BE2C (cell line): ENCODE measurements at regions not wholly inside any gene's neighbourhood (a gene's known extent, or its start where the extent isn't known, plus 50 kb on each side); places are given as distances from the start of the nearest gene placed in this dataset.

Experiments used
- DNase-seq: peaks from one replicate; pipeline ENCODE4 v3.0.0-alpha.2; 2020
- H3K27me3 ChIP-seq: fragments of 250-450 bp; sonication (Bioruptor Pico); 2 replicates; pipeline ENCODE4 v1.5.1; 2020; ENCODE audit warnings: mild to moderate bottlenecking
- H3K36me3 ChIP-seq: fragments of 250-450 bp; sonication (Bioruptor Pico); 2 replicates; pipeline ENCODE4 v1.5.1; 2020; ENCODE audit warnings: mild to moderate bottlenecking
- H3K4me1 ChIP-seq: fragments of 250-450 bp; sonication (Bioruptor Pico); 2 replicates; pipeline ENCODE4 v1.5.1; 2020
- H3K4me3 ChIP-seq: 2 replicates; pipeline ENCODE4 v1.5.1; 2011; ENCODE audit warnings: low read depth, low read length
- H3K9me3 ChIP-seq: fragments of 250-450 bp; sonication (Bioruptor Pico); 2 replicates; pipeline ENCODE4 v1.5.1; 2020
- TF ChIP-seq, protein P1 (sequence below): IDR thresholded peaks from 2 replicates; pipeline ENCODE4 v1.5.1; 2012; ENCODE audit warnings: mild to moderate bottlenecking, low read depth, low read length

DNA sequence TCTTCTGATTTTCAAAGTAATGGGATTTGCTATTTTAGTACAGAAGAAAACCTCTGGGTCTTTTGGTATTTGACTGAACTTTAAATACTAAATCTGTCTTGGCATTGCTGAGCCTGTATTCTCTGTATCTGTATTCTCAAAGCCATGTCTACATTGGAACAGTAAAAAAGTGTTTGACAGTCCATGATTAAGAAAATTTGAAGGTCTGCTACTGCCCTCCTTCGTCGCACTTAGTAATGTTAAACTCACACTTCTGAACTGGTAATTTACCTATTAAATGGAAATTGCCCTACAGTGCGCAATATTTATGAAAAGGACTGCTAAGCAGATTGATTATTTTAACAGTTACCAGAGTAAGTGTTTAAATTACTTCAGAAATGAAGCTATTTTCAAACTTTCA, 165.7 kb upstream of the SMC2 start:
- Histone ChIP-seq H3K4me3 (no peak overlapping the region), H3K4me1 (no peaks in the 10 kb centered on the region), H3K9me3 (no peaks in the 10 kb centered on the region), H3K36me3 (no peaks in the 10 kb centered on the region), H3K27me3 (no peaks in the 10 kb centered on the region)
- DNase-seq: no peak
- TF ChIP-seq, protein P1, sequence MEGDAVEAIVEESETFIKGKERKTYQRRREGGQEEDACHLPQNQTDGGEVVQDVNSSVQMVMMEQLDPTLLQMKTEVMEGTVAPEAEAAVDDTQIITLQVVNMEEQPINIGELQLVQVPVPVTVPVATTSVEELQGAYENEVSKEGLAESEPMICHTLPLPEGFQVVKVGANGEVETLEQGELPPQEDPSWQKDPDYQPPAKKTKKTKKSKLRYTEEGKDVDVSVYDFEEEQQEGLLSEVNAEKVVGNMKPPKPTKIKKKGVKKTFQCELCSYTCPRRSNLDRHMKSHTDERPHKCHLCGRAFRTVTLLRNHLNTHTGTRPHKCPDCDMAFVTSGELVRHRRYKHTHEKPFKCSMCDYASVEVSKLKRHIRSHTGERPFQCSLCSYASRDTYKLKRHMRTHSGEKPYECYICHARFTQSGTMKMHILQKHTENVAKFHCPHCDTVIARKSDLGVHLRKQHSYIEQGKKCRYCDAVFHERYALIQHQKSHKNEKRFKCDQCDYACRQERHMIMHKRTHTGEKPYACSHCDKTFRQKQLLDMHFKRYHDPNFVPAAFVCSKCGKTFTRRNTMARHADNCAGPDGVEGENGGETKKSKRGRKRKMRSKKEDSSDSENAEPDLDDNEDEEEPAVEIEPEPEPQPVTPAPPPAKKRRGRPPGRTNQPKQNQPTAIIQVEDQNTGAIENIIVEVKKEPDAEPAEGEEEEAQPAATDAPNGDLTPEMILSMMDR: no peak

- H3K4me3 ChIP-seq: no peak overlapping the region
- no peak for DNase-seq
- TF ChIP-seq, protein P1: no peak
- H3K4me1 ChIP-seq: no peaks in the 10 kb centered on the region
- H3K9me3 ChIP-seq: no peaks in the 10 kb centered on the region
- H3K36me3 ChIP-seq: no peaks in the 10 kb centered on the region
- no peaks in the 10 kb centered on the region for H3K27me3 ChIP-seq
These were observed 153.0 kb upstream of the SMC2 start for GRCh38 chr9:103941104-103941503.

DNA sequence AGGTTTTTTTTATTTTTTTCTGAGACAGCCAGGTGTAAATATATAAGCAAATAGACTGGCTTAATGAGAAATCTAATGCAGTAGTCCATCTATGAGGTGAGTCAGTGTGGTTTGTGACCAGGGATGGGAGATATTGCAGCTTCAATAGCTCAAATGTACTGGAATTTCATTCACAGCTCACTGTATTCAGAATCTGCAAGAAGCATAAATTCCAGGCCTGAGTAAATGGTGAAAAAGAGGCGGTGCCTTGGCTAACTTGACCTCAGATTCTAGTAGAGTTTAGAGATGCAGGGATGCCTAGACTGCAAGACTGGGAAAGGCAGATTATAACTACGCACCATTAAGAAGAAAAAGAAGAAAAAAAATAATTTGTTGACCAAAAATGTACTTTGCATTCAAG, 151.9 kb upstream of the SMC2 start:
- Histone ChIP-seq H3K4me1 (no peaks in the 10 kb centered on the region), H3K4me3 (no peak overlapping the region), H3K9me3 (no peaks in the 10 kb centered on the region; the same call in 1 of the 2 replicates), H3K36me3 (no peaks in the 10 kb centered on the region), H3K27me3 (no peaks in the 10 kb centered on the region)
- TF ChIP-seq, protein P1: no peak
- DNase-seq: no peak

DNA sequence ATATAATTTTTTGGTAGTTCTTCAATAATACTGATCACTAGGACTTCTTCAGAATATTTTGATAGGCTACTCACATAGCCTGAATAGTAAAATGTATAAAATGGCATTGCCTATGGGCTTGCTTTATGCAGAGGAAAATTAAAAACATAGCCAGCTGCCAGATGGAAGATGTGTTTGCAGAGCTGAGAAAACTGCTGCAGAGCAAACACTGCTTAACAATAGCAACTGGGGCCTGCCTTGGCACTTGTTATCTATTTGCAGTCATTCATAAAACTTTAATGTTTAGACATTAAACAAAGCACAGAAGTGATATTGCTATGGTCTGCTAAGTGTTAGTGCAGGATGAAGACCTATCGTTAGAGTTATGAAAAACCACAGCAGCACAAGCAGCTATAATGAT, 151.5 kb upstream of the SMC2 start:
- TF ChIP-seq, protein P1: no peak
- Histone ChIP-seq H3K36me3 (no peaks in the 10 kb centered on the region), H3K4me1 (no peaks in the 10 kb centered on the region), H3K9me3 (no peaks in the 10 kb centered on the region; the same call in 1 of the 2 replicates), H3K4me3 (no peak overlapping the region), H3K27me3 (no peaks in the 10 kb centered on the region)
- DNase-seq: no peak

DNA sequence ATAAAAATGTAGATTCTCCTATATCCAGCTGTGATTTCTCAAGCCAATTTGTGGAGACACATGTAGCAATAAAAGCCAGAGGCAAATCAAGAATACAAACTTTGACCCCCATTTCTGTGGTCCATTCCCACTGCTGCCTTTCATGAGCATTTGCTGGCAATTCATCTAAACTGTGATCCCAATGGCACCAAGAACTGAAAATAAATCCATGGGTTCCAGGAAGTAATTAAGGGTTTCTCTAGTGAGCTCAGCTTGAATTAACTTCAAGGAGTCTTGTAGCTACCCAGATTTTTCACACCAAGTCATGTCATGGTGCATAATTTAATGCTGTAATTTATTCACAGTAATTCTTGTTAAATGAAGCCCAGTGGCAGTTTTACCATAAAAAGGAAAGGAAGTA, 145.0 kb upstream of the SMC2 start:
- TF ChIP-seq, protein P1: no peak
- Histone ChIP-seq H3K9me3 (no peaks in the 10 kb centered on the region; the same call in 1 of the 2 replicates), H3K36me3 (no peaks in the 10 kb centered on the region), H3K4me1 (no peaks in the 10 kb centered on the region), H3K4me3 (no peak overlapping the region), H3K27me3 (no peaks in the 10 kb centered on the region)
- no peak for DNase-seq

- Histone ChIP-seq H3K4me3 (no peak overlapping the region), H3K9me3 (no peaks in the 10 kb centered on the region), H3K27me3 (no peaks in the 10 kb centered on the region), H3K4me1 (no peaks in the 10 kb centered on the region), H3K36me3 (no peaks in the 10 kb centered on the region)
- DNase-seq: no peak
- TF ChIP-seq, protein P1: no peak
These were observed 116.9 kb upstream of the SMC2 start for GRCh38 chr9:103977163-103977562.
